BE2C (cell line): ENCODE measurements at regions not wholly inside any gene's neighbourhood (a gene's known extent, or its start where the extent isn't known, plus 50 kb on each side); places are given as distances from the start of the nearest gene placed in this dataset.

Experiments used
- DNase-seq: peaks from one replicate; pipeline ENCODE4 v3.0.0-alpha.2; 2020
- H3K27me3 ChIP-seq: fragments of 250-450 bp; sonication (Bioruptor Pico); 2 replicates; pipeline ENCODE4 v1.5.1; 2020; ENCODE audit warnings: mild to moderate bottlenecking
- H3K36me3 ChIP-seq: fragments of 250-450 bp; sonication (Bioruptor Pico); 2 replicates; pipeline ENCODE4 v1.5.1; 2020; ENCODE audit warnings: mild to moderate bottlenecking
- H3K4me1 ChIP-seq: fragments of 250-450 bp; sonication (Bioruptor Pico); 2 replicates; pipeline ENCODE4 v1.5.1; 2020
- H3K4me3 ChIP-seq: 2 replicates; pipeline ENCODE4 v1.5.1; 2011; ENCODE audit warnings: low read depth, low read length
- H3K9me3 ChIP-seq: fragments of 250-450 bp; sonication (Bioruptor Pico); 2 replicates; pipeline ENCODE4 v1.5.1; 2020
- CTCF ChIP-seq: IDR thresholded peaks from 2 replicates; pipeline ENCODE4 v1.5.1; 2012; ENCODE audit warnings: mild to moderate bottlenecking, low read depth, low read length

- no peak for TF ChIP-seq CTCF
- no peak overlapping the region for H3K4me3 ChIP-seq
These were observed 165.4 kb upstream of the MAF start for GRCh38 chr16:79765901-79766394.

GRCh38 chr16:79765431-79765830 lies 164.9 kb upstream of the MAF start:
- H3K36me3 ChIP-seq: no peaks in the 10 kb centered on the region
- no peaks in the 10 kb centered on the region; the same call in 1 of the 2 replicates for H3K9me3 ChIP-seq
- H3K4me3 ChIP-seq: no peak overlapping the region
- H3K4me1 ChIP-seq: no peaks in the 10 kb centered on the region
- DNase-seq: no peak
- no peak for TF ChIP-seq CTCF
- no peaks in the 10 kb centered on the region for H3K27me3 ChIP-seq

More at GRCh38 chr16:79765901-79766394, 165.4 kb upstream of the MAF start:
- H3K27me3 ChIP-seq: no peaks in the 10 kb centered on the region
- H3K4me1 ChIP-seq: no peaks in the 10 kb centered on the region
- DNase-seq: no peak
- H3K9me3 ChIP-seq: no peaks in the 10 kb centered on the region
- H3K36me3 ChIP-seq: no peaks in the 10 kb centered on the region

- Histone ChIP-seq H3K9me3 (no peaks in the 10 kb centered on the region; the same call in 1 of the 2 replicates), H3K4me1 (no peaks in the 10 kb centered on the region), H3K36me3 (no peaks in the 10 kb centered on the region), H3K27me3 (no peaks in the 10 kb centered on the region), H3K4me3 (no peak overlapping the region)
- DNase-seq: no peak
- no peak for TF ChIP-seq CTCF
These were observed 164.0 kb upstream of the MAF start for GRCh38 chr16:79764415-79765110.

GRCh38 chr16:79762217-79762616 lies 161.7 kb upstream of the MAF start:
- H3K9me3 ChIP-seq: no peaks in the 10 kb centered on the region; the same call in 1 of the 2 replicates
- H3K4me1 ChIP-seq: no peaks in the 10 kb centered on the region
- DNase-seq: no peak
- no peaks in the 10 kb centered on the region for H3K27me3 ChIP-seq
- TF ChIP-seq CTCF: no peak
- H3K36me3 ChIP-seq: no peaks in the 10 kb centered on the region
- H3K4me3 ChIP-seq: no peak overlapping the region

GRCh38 chr16:79758615-79759346 lies 158.2 kb upstream of the MAF start:
- H3K27me3 ChIP-seq: no peaks in the 10 kb centered on the region
- H3K9me3 ChIP-seq: no peaks in the 10 kb centered on the region; the same call in 1 of the 2 replicates
- no peak for DNase-seq
- H3K36me3 ChIP-seq: no peaks in the 10 kb centered on the region
- TF ChIP-seq CTCF: no peak
- H3K4me1 ChIP-seq: no peaks in the 10 kb centered on the region
- H3K4me3 ChIP-seq: no peak overlapping the region

- no peak for TF ChIP-seq CTCF
- H3K36me3 ChIP-seq: no peaks in the 10 kb centered on the region
- DNase-seq: no peak
- no peaks in the 10 kb centered on the region; the same call in 1 of the 2 replicates for H3K9me3 ChIP-seq
- H3K4me3 ChIP-seq: no peak overlapping the region
- H3K4me1 ChIP-seq: no peaks in the 10 kb centered on the region
- no peaks in the 10 kb centered on the region for H3K27me3 ChIP-seq
These were observed 157.4 kb upstream of the MAF start for GRCh38 chr16:79757968-79758367.
